Erythroblast (primary cell): ENCODE measurements at regions not wholly inside any gene's neighbourhood (a gene's known extent, or its start where the extent isn't known, plus 50 kb on each side); places are given as distances from the start of the nearest gene placed in this dataset.

Experiments
- GATA1 ChIP-seq: IDR thresholded peaks from 2 replicates; pipeline ENCODE4 v1.6.1; 2011; ENCODE audit warnings: low read depth, mild to moderate bottlenecking, control low read depth, low read length, moderate library complexity
- POLR2A ChIP-seq: IDR thresholded peaks from 2 replicates; pipeline ENCODE4 v1.6.1; 2011; ENCODE audit warnings: mild to moderate bottlenecking, low read length

GRCh38 chr3:99348451-99348850, 289.9 kb upstream of the COL8A1 start:
- TF ChIP-seq POLR2A (no peak), GATA1 (no peak)
